Smooth muscle cell (in vitro differentiated cells): ENCODE measurements at regions not wholly inside any gene's neighbourhood (a gene's known extent, or its start where the extent isn't known, plus 50 kb on each side); places are given as distances from the start of the nearest gene placed in this dataset.

Experiments
- DNase-seq: peaks from one replicate; lab custom pipeline; 2025; ENCODE audit not compliant: unreplicated experiment; lab: John Stamatoyannopoulos, UW
- H2AFZ ChIP-seq: fragments of 200-600 bp; sonication (generic); 2 replicates; pipeline ENCODE4 v1.6.0; 2016; ENCODE audit warnings: antibody characterized with exemption, low read depth, mild to moderate bottlenecking
- H3F3A ChIP-seq: fragments of 200-600 bp; sonication (generic); 2 replicates; pipeline ENCODE4 v1.6.0; 2017; ENCODE audit warnings: antibody characterized with exemption, low read depth
- H3K27ac ChIP-seq: fragments of 200-600 bp; sonication (generic); 2 replicates; pipeline ENCODE4 v1.5.1; 2016; ENCODE audit warnings: low read depth, mild to moderate bottlenecking
- H3K27me3 ChIP-seq: fragments of 200-600 bp; sonication (generic); 2 replicates; pipeline ENCODE4 v1.6.1; 2016; ENCODE audit warnings: low read depth, mild to moderate bottlenecking
- H3K36me3 ChIP-seq: fragments of 200-600 bp; sonication (generic); 2 replicates; pipeline ENCODE4 v1.5.1; 2016; ENCODE audit warnings: low read depth
- H3K4me1 ChIP-seq: fragments of 200-600 bp; sonication (generic); 2 replicates; pipeline ENCODE4 v1.5.1; 2016; ENCODE audit warnings: low read depth
- H3K4me2 ChIP-seq: fragments of 200-600 bp; sonication (generic); 2 replicates; pipeline ENCODE4 v1.6.0; 2016; ENCODE audit warnings: mild to moderate bottlenecking
- H3K4me3 ChIP-seq: fragments of 200-600 bp; sonication (generic); 2 replicates; pipeline ENCODE4 v1.5.1; 2016; ENCODE audit warnings: mild to moderate bottlenecking
- H3K79me2 ChIP-seq: fragments of 200-600 bp; sonication (generic); 2 replicates; pipeline ENCODE4 v1.6.0; 2016; ENCODE audit warnings: low read depth, mild to moderate bottlenecking
- H3K9ac ChIP-seq: fragments of 200-600 bp; sonication (generic); 2 replicates; pipeline ENCODE4 v1.6.0; 2016; ENCODE audit warnings: low read depth
- H3K9me3 ChIP-seq: fragments of 200-600 bp; sonication (generic); replicated peaks from 2 replicates; pipeline ENCODE4 v1.5.1; 2016; ENCODE audit warnings: low read depth
- H4K20me1 ChIP-seq: fragments of 200-600 bp; sonication (generic); 2 replicates; pipeline ENCODE4 v1.6.0; 2016; ENCODE audit warnings: low read depth
- WGBS: methylation state at CpG from one replicate; pipeline ENCODE4 v1.1.7; 2016; ENCODE audit warnings: low lambda C conversion rate; 5-methylcytosine and 5-hydroxymethylcytosine counted together
- TF ChIP-seq, protein P1 (sequence below): fragments of 200-600 bp; sonication (generic); IDR thresholded peaks from 2 replicates; pipeline ENCODE4 v1.5.1; 2017; ENCODE audit warnings: borderline replicate concordance, mild to moderate bottlenecking, antibody characterized with exemption; ENCODE audit not compliant: insufficient read depth, poor library complexity, severe bottlenecking

- H3K9ac ChIP-seq: no peak overlapping the region
- no peaks in the 10 kb centered on the region for H4K20me1 ChIP-seq
- peak overlapping the region; percentile 42 for H3K27ac ChIP-seq
- H3K4me3 ChIP-seq: no peak overlapping the region
- TF ChIP-seq, protein P1, sequence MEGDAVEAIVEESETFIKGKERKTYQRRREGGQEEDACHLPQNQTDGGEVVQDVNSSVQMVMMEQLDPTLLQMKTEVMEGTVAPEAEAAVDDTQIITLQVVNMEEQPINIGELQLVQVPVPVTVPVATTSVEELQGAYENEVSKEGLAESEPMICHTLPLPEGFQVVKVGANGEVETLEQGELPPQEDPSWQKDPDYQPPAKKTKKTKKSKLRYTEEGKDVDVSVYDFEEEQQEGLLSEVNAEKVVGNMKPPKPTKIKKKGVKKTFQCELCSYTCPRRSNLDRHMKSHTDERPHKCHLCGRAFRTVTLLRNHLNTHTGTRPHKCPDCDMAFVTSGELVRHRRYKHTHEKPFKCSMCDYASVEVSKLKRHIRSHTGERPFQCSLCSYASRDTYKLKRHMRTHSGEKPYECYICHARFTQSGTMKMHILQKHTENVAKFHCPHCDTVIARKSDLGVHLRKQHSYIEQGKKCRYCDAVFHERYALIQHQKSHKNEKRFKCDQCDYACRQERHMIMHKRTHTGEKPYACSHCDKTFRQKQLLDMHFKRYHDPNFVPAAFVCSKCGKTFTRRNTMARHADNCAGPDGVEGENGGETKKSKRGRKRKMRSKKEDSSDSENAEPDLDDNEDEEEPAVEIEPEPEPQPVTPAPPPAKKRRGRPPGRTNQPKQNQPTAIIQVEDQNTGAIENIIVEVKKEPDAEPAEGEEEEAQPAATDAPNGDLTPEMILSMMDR: no peak
- no peaks in the 10 kb centered on the region for H3K36me3 ChIP-seq
- H3K79me2 ChIP-seq: no peaks in the 10 kb centered on the region
- DNase-seq: no peak
- H3K9me3 ChIP-seq: no peaks in the 10 kb centered on the region
- H3K4me1 ChIP-seq: no peaks in the 10 kb centered on the region
- H2AFZ ChIP-seq: no peak overlapping the region
- no peaks in the 10 kb centered on the region for H3F3A ChIP-seq
- H3K4me2 ChIP-seq: no peak overlapping the region
- H3K27me3 ChIP-seq: no peaks in the 10 kb centered on the region
- 58% methylated on average over 2 of the region's 2 CpGs for WGBS
Measured at GRCh38 chr12:28882444-28882843, 266.6 kb upstream of the FAR2 start.

GRCh38 chr12:28883406-28883997 is 265.6 kb upstream of the FAR2 start:
- DNase-seq: no peak
- Histone ChIP-seq H3K36me3 (no peaks in the 10 kb centered on the region), H3K9me3 (no peaks in the 10 kb centered on the region), H4K20me1 (no peaks in the 10 kb centered on the region), H3K4me2 (no peak overlapping the region), H3K27me3 (no peaks in the 10 kb centered on the region), H3K9ac (no peak overlapping the region), H3K27ac (peak overlapping the region; percentile 42), H3K79me2 (no peaks in the 10 kb centered on the region), H3K4me3 (no peak overlapping the region), H3K4me1 (no peaks in the 10 kb centered on the region), H3F3A (no peaks in the 10 kb centered on the region), H2AFZ (no peak overlapping the region)
- 7% methylated on average over 2 of the region's 2 CpGs for WGBS
- TF ChIP-seq, protein P1: no peak

GRCh38 chr12:28884904-28885679 is 264.0 kb upstream of the FAR2 start:
- Histone ChIP-seq H3K9ac (no peak overlapping the region), H3K36me3 (no peaks in the 10 kb centered on the region), H3K4me1 (no peaks in the 10 kb centered on the region), H3K4me3 (no peak overlapping the region), H3K27ac (no peak overlapping the region), H2AFZ (no peak overlapping the region), H3K79me2 (no peaks in the 10 kb centered on the region), H3K9me3 (no peaks in the 10 kb centered on the region), H3K27me3 (no peaks in the 10 kb centered on the region), H3F3A (no peaks in the 10 kb centered on the region), H4K20me1 (no peaks in the 10 kb centered on the region), H3K4me2 (no peak overlapping the region)
- TF ChIP-seq, protein P1: no peak
- WGBS: 61% methylated on average over 3 of the region's 3 CpGs
- DNase-seq: no peak
